Neural cell (in vitro differentiated cells): ENCODE measurements at regions not wholly inside any gene's neighbourhood (a gene's known extent, or its start where the extent isn't known, plus 50 kb on each side); places are given as distances from the start of the nearest gene placed in this dataset.

Source experiments
- H2AFZ ChIP-seq: fragments of 200-600, 300-800 bp; sonication (generic), shearing (Covaris generic); 2 replicates; pipeline ENCODE4 v1.6.0; 2014; ENCODE audit warnings: low read depth, mild to moderate bottlenecking, antibody characterized with exemption, low read length, moderate library complexity
- H3F3A ChIP-seq: fragments of 200-600 bp; shearing (Covaris generic); 2 replicates; pipeline ENCODE4 v1.6.1; 2016; ENCODE audit warnings: mild to moderate bottlenecking, moderate library complexity, mixed read lengths, antibody characterized with exemption, low read length; ENCODE audit not compliant: insufficient read depth, poor library complexity, severe bottlenecking
- H3K27ac ChIP-seq: fragments of 200-600, 300-800 bp; sonication (generic), shearing (Covaris generic); 2 replicates; pipeline ENCODE4 v1.5.1; 2014; ENCODE audit warnings: mild to moderate bottlenecking, low read length, moderate library complexity
- H3K27me3 ChIP-seq: fragments of 300-800, 200-600 bp; sonication (generic), shearing (Covaris generic); 2 replicates; pipeline ENCODE4 v1.6.0; 2014; ENCODE audit warnings: mild to moderate bottlenecking, low read depth, low read length, moderate library complexity; ENCODE audit not compliant: insufficient read depth
- H3K36me3 ChIP-seq: fragments of 300-800, 200-600 bp; sonication (generic), shearing (Covaris generic); 2 replicates; pipeline ENCODE4 v1.5.1; 2014; ENCODE audit warnings: mild to moderate bottlenecking, antibody characterized with exemption, low read length, moderate library complexity; ENCODE audit not compliant: insufficient read depth
- H3K4me2 ChIP-seq: fragments of 300-800, 200-600 bp; sonication (generic), shearing (Covaris generic); 2 replicates; pipeline ENCODE4 v1.6.0; 2014; ENCODE audit warnings: mild to moderate bottlenecking, low read length
- H3K4me3 ChIP-seq: fragments of 300-800, 200-600 bp; sonication (generic), shearing (Covaris generic); 2 replicates; pipeline ENCODE4 v1.5.1; 2014; ENCODE audit warnings: mild to moderate bottlenecking, low read length, moderate library complexity
- H3K79me2 ChIP-seq: fragments of 200-600 bp; shearing (Covaris generic); replicated peaks from 2 replicates; pipeline ENCODE4 v1.6.0; 2014; ENCODE audit warnings: mild to moderate bottlenecking, low read length, moderate library complexity; ENCODE audit not compliant: insufficient read depth
- H3K9ac ChIP-seq: fragments of 300-800, 200-600 bp; sonication (generic), shearing (Covaris generic); 2 replicates; pipeline ENCODE4 v1.6.1; 2016; ENCODE audit warnings: mild to moderate bottlenecking, low read length, mixed read lengths
- H3K9me2 ChIP-seq: fragments of 200-600 bp; shearing (Covaris generic); 2 replicates; pipeline ENCODE4 v1.6.1; 2016; ENCODE audit warnings: mild to moderate bottlenecking, low read length, mixed read lengths; ENCODE audit not compliant: insufficient read depth
- H3K9me3 ChIP-seq: fragments of 200-600, 300-800 bp; sonication (generic), shearing (Covaris generic); 2 replicates; pipeline ENCODE4 v1.6.1; 2016; ENCODE audit warnings: mild to moderate bottlenecking, mixed run types, low read length, moderate library complexity, mixed read lengths
- H4K20me1 ChIP-seq: fragments of 200-600 bp; shearing (Covaris generic); 2 replicates; pipeline ENCODE4 v1.6.1; 2016; ENCODE audit warnings: mild to moderate bottlenecking, mixed run types; ENCODE audit not compliant: insufficient read depth
- CTCF ChIP-seq: fragments of 450-650 bp; IDR thresholded peaks from 2 replicates; pipeline ENCODE4 v1.5.1; 2014; ENCODE audit warnings: antibody characterized with exemption, mild to moderate bottlenecking, moderate library complexity; ENCODE audit not compliant: poor library complexity, severe bottlenecking
- EP300 ChIP-seq: fragments of 450-650 bp; conservative IDR thresholded peaks from 2 replicates; pipeline ENCODE4 v1.6.1; 2014; ENCODE audit warnings: antibody characterized with exemption, mild to moderate bottlenecking, moderate library complexity; ENCODE audit not compliant: poor library complexity, severe bottlenecking
- EZH2 ChIP-seq: fragments of 200-600, 300-800 bp; shearing (Covaris generic), sonication (generic); IDR thresholded peaks from 2 replicates; pipeline ENCODE4 v1.6.1; 2014; ENCODE audit warnings: antibody characterized with exemption, low read length, borderline replicate concordance, mild to moderate bottlenecking; ENCODE audit not compliant: insufficient read depth, poor library complexity, severe bottlenecking
- MXI1 ChIP-seq: fragments of 450-650 bp; conservative IDR thresholded peaks from 2 replicates; pipeline ENCODE4 v1.6.1; 2014; ENCODE audit warnings: antibody characterized with exemption, mild to moderate bottlenecking; ENCODE audit not compliant: poor library complexity, severe bottlenecking
- POLR2AphosphoS5 ChIP-seq: IDR thresholded peaks from 2 replicates; pipeline ENCODE4 v1.6.1; 2012
- RAD21 ChIP-seq: fragments of 450-650 bp; conservative IDR thresholded peaks from 2 replicates; pipeline ENCODE4 v1.6.1; 2014; ENCODE audit warnings: antibody characterized with exemption, mild to moderate bottlenecking, moderate library complexity
- REST ChIP-seq: IDR thresholded peaks from 2 replicates; pipeline ENCODE4 v1.6.1; 2012; ENCODE audit warnings: borderline replicate concordance
- SMC3 ChIP-seq: fragments of 450-650 bp; conservative IDR thresholded peaks from 2 replicates; pipeline ENCODE4 v1.6.1; 2014; ENCODE audit warnings: antibody characterized with exemption, mild to moderate bottlenecking, moderate library complexity; ENCODE audit not compliant: poor library complexity
- TAF1 ChIP-seq: IDR thresholded peaks from 2 replicates; pipeline ENCODE4 v1.6.1; 2012; ENCODE audit warnings: low read depth

GRCh38 chr15:96398776-96399175 lies 68.3 kb downstream of the NR2F2 start:
- H3K9me2 ChIP-seq = no peaks in the 10 kb centered on the region
- no peak overlapping the region for H3K4me2 ChIP-seq
- H3K27me3 ChIP-seq = peaks cover 59% of the 10 kb centered on the region
- no peaks in the 10 kb centered on the region for H3K36me3 ChIP-seq
- H2AFZ ChIP-seq = no peak overlapping the region
- no peaks in the 10 kb centered on the region for H3K79me2 ChIP-seq
- H3K9me3 ChIP-seq = no peaks in the 10 kb centered on the region
- H3K27ac ChIP-seq = no peak overlapping the region
- H3K9ac ChIP-seq = no peak overlapping the region
- TF ChIP-seq CTCF = no peak
- TF ChIP-seq REST = no peak
- TF ChIP-seq TAF1 = no peak
- no peak for TF ChIP-seq EP300
- TF ChIP-seq RAD21 = no peak
- no peak for TF ChIP-seq MXI1
- no peak for TF ChIP-seq SMC3
- no peak for TF ChIP-seq POLR2AphosphoS5
- no peak for TF ChIP-seq EZH2
- H3F3A ChIP-seq = no peaks in the 10 kb centered on the region
- no peaks in the 10 kb centered on the region for H4K20me1 ChIP-seq
- no peak overlapping the region for H3K4me3 ChIP-seq

GRCh38 chr15:96402403-96402802 lies 71.9 kb downstream of the NR2F2 start:
- Histone ChIP-seq H2AFZ (no peak overlapping the region), H3K4me3 (no peak overlapping the region), H3K9me3 (no peaks in the 10 kb centered on the region), H3K9ac (no peak overlapping the region), H3K9me2 (no peaks in the 10 kb centered on the region), H3K79me2 (no peaks in the 10 kb centered on the region), H3K4me2 (no peak overlapping the region), H3F3A (no peaks in the 10 kb centered on the region), H3K27me3 (peaks cover 80% of the 10 kb centered on the region), H4K20me1 (no peaks in the 10 kb centered on the region), H3K36me3 (no peaks in the 10 kb centered on the region), H3K27ac (no peak overlapping the region)
- no peak for TF ChIP-seq EP300
- no peak for TF ChIP-seq SMC3
- no peak for TF ChIP-seq REST
- TF ChIP-seq POLR2AphosphoS5 = no peak
- TF ChIP-seq TAF1 = no peak
- no peak for TF ChIP-seq EZH2
- TF ChIP-seq CTCF = no peak
